Nephron (organoid): ENCODE measurements at regions not wholly inside any gene's neighbourhood (a gene's known extent, or its start where the extent isn't known, plus 50 kb on each side); places are given as distances from the start of the nearest gene placed in this dataset.

ENCODE experiments used
- H3K27ac Mint-ChIP-seq, 3 experiments: 2 replicates each; pipeline ENCODE4 v1.8.0; 2020; ENCODE audit warnings: mixed read lengths in 3 of 3, mild to moderate bottlenecking in 2 of 3, moderate library complexity in 1 of 3
- H3K27me3 Mint-ChIP-seq: 2 replicates; pipeline ENCODE4 v1.8.0; 2021; ENCODE audit warnings: low read depth, mild to moderate bottlenecking, moderate library complexity, mixed read lengths
- H3K36me3 Mint-ChIP-seq: 2 replicates; pipeline ENCODE4 v1.8.0; 2020; ENCODE audit warnings: low read depth, mixed read lengths
- H3K4me1 Mint-ChIP-seq: 2 replicates; pipeline ENCODE4 v1.8.0; 2020; ENCODE audit warnings: mixed read lengths
- H3K4me3 Mint-ChIP-seq, 3 experiments: 2 replicates each; pipeline ENCODE4 v1.8.0; 2020; ENCODE audit warnings: mild to moderate bottlenecking in 3 of 3, mixed read lengths in 3 of 3, moderate library complexity in 2 of 3
- H3K9me3 Mint-ChIP-seq: 2 replicates; pipeline ENCODE4 v1.8.0; 2020; ENCODE audit warnings: mixed read lengths
- TF ChIP-seq, protein P1 (sequence below), 3 experiments: fragments of 200-600 bp; sonication (generic); IDR thresholded peaks; one replicate each; pipeline ENCODE4 v1.5.0; 2021; ENCODE audit warnings: antibody characterized with exemption in 3 of 3; ENCODE audit not compliant: unreplicated experiment in 3 of 3

DNA sequence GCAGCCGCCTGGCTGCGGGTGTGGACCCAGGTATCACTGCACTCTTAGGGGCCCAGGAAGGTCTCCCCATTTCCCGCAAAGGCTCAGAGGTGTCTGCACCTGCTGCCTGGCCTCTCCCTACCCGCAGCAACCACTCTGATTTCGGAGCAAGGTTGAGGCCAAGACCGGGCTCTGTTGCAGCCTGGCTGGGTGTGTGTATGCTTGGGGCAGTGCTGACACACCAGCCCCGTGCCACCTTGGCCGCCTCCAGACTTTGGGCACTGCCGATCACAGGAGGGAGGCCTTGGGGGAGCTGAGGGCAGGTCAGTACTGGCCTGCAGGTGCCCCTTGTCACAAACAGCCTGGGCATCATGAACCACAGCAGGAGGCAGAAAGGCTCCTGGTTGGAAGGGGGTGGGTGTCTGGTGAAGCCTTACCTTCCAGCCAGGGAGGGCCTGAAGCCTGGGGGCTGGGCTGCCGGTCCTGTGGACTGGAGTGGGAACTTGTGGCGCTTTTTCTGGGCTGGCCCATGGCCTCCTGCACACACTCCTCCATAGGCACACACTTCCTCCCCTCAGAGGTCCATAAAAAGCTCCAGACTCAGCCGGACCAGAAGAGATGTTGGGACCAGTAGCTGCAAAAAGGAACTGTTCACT, 519.5 kb downstream of the RWDD3 start:
- peaks cover 23% of the 10 kb centered on the region for H3K9me3 Mint-ChIP-seq
- no peaks in the 10 kb centered on the region for H3K27me3 Mint-ChIP-seq
- peaks cover 5% of the 10 kb centered on the region for H3K4me1 Mint-ChIP-seq
- TF ChIP-seq, protein P1, sequence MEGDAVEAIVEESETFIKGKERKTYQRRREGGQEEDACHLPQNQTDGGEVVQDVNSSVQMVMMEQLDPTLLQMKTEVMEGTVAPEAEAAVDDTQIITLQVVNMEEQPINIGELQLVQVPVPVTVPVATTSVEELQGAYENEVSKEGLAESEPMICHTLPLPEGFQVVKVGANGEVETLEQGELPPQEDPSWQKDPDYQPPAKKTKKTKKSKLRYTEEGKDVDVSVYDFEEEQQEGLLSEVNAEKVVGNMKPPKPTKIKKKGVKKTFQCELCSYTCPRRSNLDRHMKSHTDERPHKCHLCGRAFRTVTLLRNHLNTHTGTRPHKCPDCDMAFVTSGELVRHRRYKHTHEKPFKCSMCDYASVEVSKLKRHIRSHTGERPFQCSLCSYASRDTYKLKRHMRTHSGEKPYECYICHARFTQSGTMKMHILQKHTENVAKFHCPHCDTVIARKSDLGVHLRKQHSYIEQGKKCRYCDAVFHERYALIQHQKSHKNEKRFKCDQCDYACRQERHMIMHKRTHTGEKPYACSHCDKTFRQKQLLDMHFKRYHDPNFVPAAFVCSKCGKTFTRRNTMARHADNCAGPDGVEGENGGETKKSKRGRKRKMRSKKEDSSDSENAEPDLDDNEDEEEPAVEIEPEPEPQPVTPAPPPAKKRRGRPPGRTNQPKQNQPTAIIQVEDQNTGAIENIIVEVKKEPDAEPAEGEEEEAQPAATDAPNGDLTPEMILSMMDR (IDR thresholded peaks at IDR 0.05; ENCODE audit: unreplicated experiment in 3 of 3): no peak
- H3K4me3 Mint-ChIP-seq: no peak overlapping the region
- no peak overlapping the region for H3K27ac Mint-ChIP-seq
- H3K36me3 Mint-ChIP-seq: no peaks in the 10 kb centered on the region

- Mint-ChIP-seq H3K36me3 (no peaks in the 10 kb centered on the region), H3K27ac (no peak overlapping the region), H3K4me1 (peaks cover 4% of the 10 kb centered on the region), H3K9me3 (peaks cover 23% of the 10 kb centered on the region), H3K27me3 (no peaks in the 10 kb centered on the region), H3K4me3 (no peak overlapping the region)
- TF ChIP-seq, protein P1 (IDR thresholded peaks at IDR 0.05; ENCODE audit: unreplicated experiment in 3 of 3): no peak
Measured at GRCh38 chr1:95754412-95754811, 520.4 kb downstream of the RWDD3 start.

DNA sequence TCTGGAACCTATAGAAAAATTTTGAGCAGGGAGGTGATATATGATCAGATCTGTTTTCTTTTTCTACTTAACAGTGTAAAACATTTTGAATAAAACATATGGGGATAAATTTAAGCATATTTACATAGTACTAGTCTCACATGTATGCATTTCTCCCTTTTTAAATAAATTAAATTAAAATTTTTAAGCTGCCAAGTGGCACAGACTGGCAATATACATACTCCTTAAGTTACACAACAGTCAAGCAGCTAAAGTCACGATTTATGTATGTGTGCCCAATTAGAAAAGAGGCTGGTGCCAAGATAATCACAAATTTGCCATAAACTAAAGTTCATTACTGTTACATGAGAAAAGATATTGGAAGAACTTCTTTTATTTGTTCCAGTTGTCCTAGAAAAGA, 532.0 kb downstream of the RWDD3 start:
- Mint-ChIP-seq H3K4me3 (no peak overlapping the region), H3K27me3 (no peaks in the 10 kb centered on the region), H3K4me1 (no peaks in the 10 kb centered on the region), H3K27ac (no peak overlapping the region), H3K36me3 (no peaks in the 10 kb centered on the region), H3K9me3 (peaks cover 15% of the 10 kb centered on the region)
- TF ChIP-seq, protein P1 (IDR thresholded peaks at IDR 0.05; ENCODE audit: unreplicated experiment in 3 of 3): no peak

- no peaks in the 10 kb centered on the region for H3K9me3 Mint-ChIP-seq
- H3K4me3 Mint-ChIP-seq: no peak overlapping the region
- TF ChIP-seq, protein P1 (IDR thresholded peaks at IDR 0.05; ENCODE audit: unreplicated experiment in 3 of 3): no peak
- H3K36me3 Mint-ChIP-seq: no peaks in the 10 kb centered on the region
- H3K4me1 Mint-ChIP-seq: no peaks in the 10 kb centered on the region
- H3K27me3 Mint-ChIP-seq: no peaks in the 10 kb centered on the region
- no peak overlapping the region for H3K27ac Mint-ChIP-seq
Measured at GRCh38 chr1:95770581-95770980, 536.6 kb downstream of the RWDD3 start.

- no peaks in the 10 kb centered on the region for H3K27me3 Mint-ChIP-seq
- H3K9me3 Mint-ChIP-seq: no peaks in the 10 kb centered on the region
- H3K4me1 Mint-ChIP-seq: no peaks in the 10 kb centered on the region
- TF ChIP-seq, protein P1 (IDR thresholded peaks at IDR 0.05; ENCODE audit: unreplicated experiment in 3 of 3): no peak
- H3K4me3 Mint-ChIP-seq: no peak overlapping the region
- no peaks in the 10 kb centered on the region for H3K36me3 Mint-ChIP-seq
- H3K27ac Mint-ChIP-seq: no peak overlapping the region
Measured at GRCh38 chr1:95778217-95778616, 544.2 kb downstream of the RWDD3 start.

- H3K9me3 Mint-ChIP-seq: no peaks in the 10 kb centered on the region
- no peaks in the 10 kb centered on the region for H3K27me3 Mint-ChIP-seq
- H3K27ac Mint-ChIP-seq: no peak overlapping the region
- no peak overlapping the region for H3K4me3 Mint-ChIP-seq
- TF ChIP-seq, protein P1 (IDR thresholded peaks at IDR 0.05; ENCODE audit: unreplicated experiment in 3 of 3): no peak
- H3K36me3 Mint-ChIP-seq: no peaks in the 10 kb centered on the region
- H3K4me1 Mint-ChIP-seq: no peaks in the 10 kb centered on the region
Measured at GRCh38 chr1:95780836-95781235, 546.8 kb downstream of the RWDD3 start.
